GM12878 (cell line): ENCODE measurements at regions not wholly inside any gene's neighbourhood (a gene's known extent, or its start where the extent isn't known, plus 50 kb on each side); places are given as distances from the start of the nearest gene placed in this dataset.

Experiments
- ATAC-seq: fragments of 200-7000 bp; cut with Tn5 transposase; 3 replicates; pipeline ENCODE4 v1.9.1; 2020; ENCODE audit warnings: mild to moderate bottlenecking, moderate library complexity
- BruUV-seq: library from RNA; stranded (reverse); fragments of 400-500 nt; replicated peaks from 2 replicates; lab custom pipeline; 2021; lab: Mats Ljungman, UMichigan
- CTCF ChIA-PET: fragments of 300-600 bp; sonication (Branson Sonifier 250); formaldehyde crosslinking; extraction: SDS; loops from one replicate; lab custom pipeline; 2021; ENCODE audit warnings: inconsistent platforms; lab: Yijun Ruan, JAX
- POLR2A ChIA-PET: fragments of 350-600 bp; formaldehyde crosslinking; extraction: SDS; loops from one replicate; lab custom pipeline; 2021; ENCODE audit warnings: inconsistent platforms; lab: Charles Lee
- RAD21 ChIA-PET: fragments of 300-600 bp; sonication (Branson Sonifier 250); formaldehyde crosslinking; loops from one replicate; lab custom pipeline; 2023; ENCODE audit warnings: antibody characterized with exemption; ENCODE audit not compliant: unreplicated experiment; lab: Charles Lee
- SMC1A ChIA-PET: fragments of 300-600 bp; sonication (Branson Sonifier 250); formaldehyde crosslinking; loops from one replicate; lab custom pipeline; 2023; ENCODE audit not compliant: unreplicated experiment, uncharacterized antibody; lab: Charles Lee
- DNase-seq: peaks from one replicate; pipeline ENCODE4 v3.0.0-alpha.2; 2011; ENCODE audit warnings: low read depth, low spot score
- FAIRE-seq: peaks from 3 replicates; lab custom pipeline; 2011; peaks lifted over from hg19 to GRCh38; lab: Jason Lieb, UNC
- H2AFZ ChIP-seq: 2 replicates; pipeline ENCODE4 v1.6.0; 2011; ENCODE audit warnings: low read depth, low read length, control low read depth; ENCODE audit not compliant: control insufficient read depth
- H3K27ac ChIP-seq: 2 replicates; pipeline ENCODE4 v1.5.1; 2011; ENCODE audit warnings: control low read depth; ENCODE audit not compliant: control insufficient read depth, insufficient read depth
- H3K27me3 ChIP-seq, 2 experiments: replicated peaks in 1 of 2; 2 replicates each; pipeline versions ENCODE4 v1.6.0 to v1.6.1; 2011; ENCODE audit warnings: low read length in 1 of 2; ENCODE audit not compliant: control insufficient read depth in 2 of 2, insufficient read depth in 2 of 2
- H3K36me3 ChIP-seq, 2 experiments: 2 replicates each; pipeline ENCODE4 v1.5.1; 2011; ENCODE audit warnings: low read length in 1 of 2; ENCODE audit not compliant: control insufficient read depth in 2 of 2, insufficient read depth in 2 of 2
- H3K4me1 ChIP-seq: 2 replicates; pipeline ENCODE4 v1.6.1; 2011; ENCODE audit warnings: mild to moderate bottlenecking, low read length, moderate library complexity, mixed read lengths; ENCODE audit not compliant: control insufficient read depth, insufficient read depth
- H3K4me2 ChIP-seq: 2 replicates; pipeline ENCODE4 v1.6.0; 2011; ENCODE audit warnings: control low read depth; ENCODE audit not compliant: control insufficient read depth, insufficient read depth
- H3K4me3 ChIP-seq: fragments of 200-600 bp; sonication (generic); 2 replicates; pipeline ENCODE4 v1.5.1; 2016
- H3K79me2 ChIP-seq: 2 replicates; pipeline ENCODE4 v1.6.0; 2011; ENCODE audit warnings: low read length; ENCODE audit not compliant: control insufficient read depth, insufficient read depth
- H3K9ac ChIP-seq: 2 replicates; pipeline ENCODE4 v1.8.0; 2011; ENCODE audit warnings: low read length, control low read depth, mixed read lengths; ENCODE audit not compliant: control insufficient read depth, insufficient read depth
- H3K9me3 ChIP-seq: replicated peaks from 3 replicates; pipeline ENCODE4 v1.5.1; 2011; ENCODE audit warnings: mild to moderate bottlenecking, low read length; ENCODE audit not compliant: control insufficient read depth, insufficient read depth
- H4K20me1 ChIP-seq: 2 replicates; pipeline ENCODE4 v1.6.0; 2011; ENCODE audit not compliant: control insufficient read depth, insufficient read depth
- CBX5 ChIP-seq: sonication (generic); IDR thresholded peaks from 2 replicates; pipeline ENCODE4 v1.6.1; 2016; ENCODE audit warnings: low read depth, moderate library complexity, mild to moderate bottlenecking, inconsistent platforms
- MEF2B ChIP-seq: fragments of 450-650 bp; IDR thresholded peaks from 2 replicates; pipeline ENCODE4 v1.6.1; 2018; ENCODE audit warnings: mild to moderate bottlenecking, moderate library complexity; ENCODE audit not compliant: partially characterized antibody, poor library complexity, severe bottlenecking
- MXI1 ChIP-seq: fragments of 150-350 bp; IDR thresholded peaks from 2 replicates; pipeline ENCODE4 v1.6.1; 2011; ENCODE audit warnings: low read depth, mild to moderate bottlenecking, inconsistent platforms, low read length, improper control_type of control experiment
- SMAD1 ChIP-seq: fragments of 450-650 bp; IDR thresholded peaks from 2 replicates; pipeline ENCODE4 v1.6.1; 2018; ENCODE audit warnings: mild to moderate bottlenecking, low read depth; ENCODE audit not compliant: partially characterized antibody
- SP1 ChIP-seq: IDR thresholded peaks from one replicate; pipeline ENCODE4 v1.6.1; 2011; ENCODE audit warnings: low read depth, low read length
- YBX1 ChIP-seq: fragments of 450-650 bp; IDR thresholded peaks from 2 replicates; pipeline ENCODE4 v1.6.1; 2016; ENCODE audit warnings: antibody characterized with exemption
- ZNF217 ChIP-seq: fragments of 450-650 bp; IDR thresholded peaks from 2 replicates; pipeline ENCODE4 v1.6.1; 2017; ENCODE audit warnings: antibody characterized with exemption, mild to moderate bottlenecking
- ZNF274 ChIP-seq: IDR thresholded peaks from one replicate; pipeline ENCODE4 v1.8.0; 2011; ENCODE audit not compliant: insufficient read length, insufficient read depth
- WGBS: methylation state at CpG from one replicate; pipeline ENCODE4 v1.1.6; 2016; ENCODE audit warnings: low lambda C conversion rate; ENCODE audit not compliant: insufficient replicate concordance, insufficient coverage; ENCODE audit errors: missing lambda C conversion rate; 5-methylcytosine and 5-hydroxymethylcytosine counted together
- in situ Hi-C: fragments of 300-500 bp; cut with MboI; formaldehyde crosslinking; loops from 9 replicates; pipeline ENCODE4 v1.14.3; 2018; ENCODE audit warnings: mixed read lengths
- intact Hi-C: fragments of 100-400 bp; cut with micrococcal nuclease; formaldehyde crosslinking; loops from one replicate; pipeline ENCODE4 v1.14.2; 2022; ENCODE audit not compliant: unreplicated experiment
- TF ChIP-seq, protein P1 (sequence below): IDR thresholded peaks from 2 replicates; pipeline ENCODE4 v1.6.1; 2012; ENCODE audit warnings: improper control_type of control experiment, low read depth, low read length; ENCODE audit not compliant: insufficient replicate concordance
- TF ChIP-seq, protein P2 (sequence below): IDR thresholded peaks from 2 replicates; pipeline ENCODE4 v1.6.1; 2012; ENCODE audit warnings: low read depth, low read length, improper control_type of control experiment
- TF ChIP-seq, protein P3 (sequence below): fragments of 450-650 bp; IDR thresholded peaks from 2 replicates; pipeline ENCODE4 v1.6.1; 2017; ENCODE audit warnings: borderline replicate concordance
- TF ChIP-seq, protein P4 (sequence below): fragments of 450-650 bp; IDR thresholded peaks from 2 replicates; pipeline ENCODE4 v1.6.1; 2016; ENCODE audit warnings: mild to moderate bottlenecking

DNA sequence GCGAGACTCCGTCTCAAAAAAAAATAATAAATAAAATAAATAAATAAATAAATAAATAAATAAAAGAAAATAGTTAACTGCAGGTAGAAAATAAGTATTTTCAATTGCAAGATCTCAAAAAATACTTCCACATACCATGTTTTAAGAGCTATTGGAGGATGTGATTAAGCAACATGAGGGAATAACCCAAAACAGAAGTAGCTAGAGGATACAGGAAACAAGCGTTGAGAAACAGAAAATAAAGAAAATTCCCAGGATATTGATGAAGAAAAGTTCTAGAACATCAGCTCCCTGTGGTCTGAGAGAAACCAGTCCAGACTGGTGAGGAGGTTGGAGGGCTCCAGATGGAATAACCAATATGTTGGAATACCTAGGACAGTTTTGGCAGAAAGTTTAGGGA, 57.3 kb upstream of the RND3 start (continued):
- TF ChIP-seq, protein P1, sequence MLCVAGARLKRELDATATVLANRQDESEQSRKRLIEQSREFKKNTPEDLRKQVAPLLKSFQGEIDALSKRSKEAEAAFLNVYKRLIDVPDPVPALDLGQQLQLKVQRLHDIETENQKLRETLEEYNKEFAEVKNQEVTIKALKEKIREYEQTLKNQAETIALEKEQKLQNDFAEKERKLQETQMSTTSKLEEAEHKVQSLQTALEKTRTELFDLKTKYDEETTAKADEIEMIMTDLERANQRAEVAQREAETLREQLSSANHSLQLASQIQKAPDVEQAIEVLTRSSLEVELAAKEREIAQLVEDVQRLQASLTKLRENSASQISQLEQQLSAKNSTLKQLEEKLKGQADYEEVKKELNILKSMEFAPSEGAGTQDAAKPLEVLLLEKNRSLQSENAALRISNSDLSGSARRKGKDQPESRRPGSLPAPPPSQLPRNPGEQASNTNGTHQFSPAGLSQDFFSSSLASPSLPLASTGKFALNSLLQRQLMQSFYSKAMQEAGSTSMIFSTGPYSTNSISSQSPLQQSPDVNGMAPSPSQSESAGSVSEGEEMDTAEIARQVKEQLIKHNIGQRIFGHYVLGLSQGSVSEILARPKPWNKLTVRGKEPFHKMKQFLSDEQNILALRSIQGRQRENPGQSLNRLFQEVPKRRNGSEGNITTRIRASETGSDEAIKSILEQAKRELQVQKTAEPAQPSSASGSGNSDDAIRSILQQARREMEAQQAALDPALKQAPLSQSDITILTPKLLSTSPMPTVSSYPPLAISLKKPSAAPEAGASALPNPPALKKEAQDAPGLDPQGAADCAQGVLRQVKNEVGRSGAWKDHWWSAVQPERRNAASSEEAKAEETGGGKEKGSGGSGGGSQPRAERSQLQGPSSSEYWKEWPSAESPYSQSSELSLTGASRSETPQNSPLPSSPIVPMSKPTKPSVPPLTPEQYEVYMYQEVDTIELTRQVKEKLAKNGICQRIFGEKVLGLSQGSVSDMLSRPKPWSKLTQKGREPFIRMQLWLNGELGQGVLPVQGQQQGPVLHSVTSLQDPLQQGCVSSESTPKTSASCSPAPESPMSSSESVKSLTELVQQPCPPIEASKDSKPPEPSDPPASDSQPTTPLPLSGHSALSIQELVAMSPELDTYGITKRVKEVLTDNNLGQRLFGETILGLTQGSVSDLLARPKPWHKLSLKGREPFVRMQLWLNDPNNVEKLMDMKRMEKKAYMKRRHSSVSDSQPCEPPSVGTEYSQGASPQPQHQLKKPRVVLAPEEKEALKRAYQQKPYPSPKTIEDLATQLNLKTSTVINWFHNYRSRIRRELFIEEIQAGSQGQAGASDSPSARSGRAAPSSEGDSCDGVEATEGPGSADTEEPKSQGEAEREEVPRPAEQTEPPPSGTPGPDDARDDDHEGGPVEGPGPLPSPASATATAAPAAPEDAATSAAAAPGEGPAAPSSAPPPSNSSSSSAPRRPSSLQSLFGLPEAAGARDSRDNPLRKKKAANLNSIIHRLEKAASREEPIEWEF = no peak

DNA sequence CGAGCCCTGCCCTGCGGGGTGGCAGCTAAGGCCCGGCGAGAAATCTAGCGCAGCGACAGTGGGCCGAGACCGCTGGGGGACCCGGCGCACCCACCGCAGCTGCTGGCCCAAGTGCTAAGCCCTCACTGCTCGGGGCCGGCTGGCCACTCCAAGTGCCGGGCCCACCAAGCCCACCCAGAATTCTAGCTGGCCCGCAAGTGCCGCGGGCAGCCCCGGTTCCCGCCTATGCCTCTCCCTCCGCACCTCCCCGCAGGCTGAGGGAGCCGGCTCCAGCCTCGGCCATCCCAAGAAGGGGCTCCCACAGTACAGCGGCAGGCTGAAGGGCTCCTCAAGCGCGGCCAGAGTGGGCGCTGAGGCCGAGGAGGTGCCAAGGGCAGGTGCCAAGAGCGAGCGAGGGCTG, 55.2 kb upstream of the RND3 start:
- no peaks in the 10 kb centered on the region for H3K9me3 ChIP-seq
- FAIRE-seq (no peak), DNase-seq (no peak), ATAC-seq (no peak)
- in situ Hi-C loops = no loop called here
- no TSS peak for BruUV-seq
- H2AFZ ChIP-seq = no peak overlapping the region
- no peaks in the 10 kb centered on the region for H4K20me1 ChIP-seq
- no peak overlapping the region for H3K4me2 ChIP-seq
- no peak overlapping the region for H3K27ac ChIP-seq
- intact Hi-C loops = no loop called here
- CTCF ChIA-PET = no interaction called here
- no peak overlapping the region for H3K4me3 ChIP-seq
- H3K9ac ChIP-seq = no peak overlapping the region
- RAD21 ChIA-PET = no interaction called here
- H3K79me2 ChIP-seq = no peaks in the 10 kb centered on the region
- H3K4me1 ChIP-seq = no peaks in the 10 kb centered on the region
- TF ChIP-seq, protein P2, sequence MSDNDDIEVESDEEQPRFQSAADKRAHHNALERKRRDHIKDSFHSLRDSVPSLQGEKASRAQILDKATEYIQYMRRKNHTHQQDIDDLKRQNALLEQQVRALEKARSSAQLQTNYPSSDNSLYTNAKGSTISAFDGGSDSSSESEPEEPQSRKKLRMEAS = no peak
- no peak for TF ChIP-seq MEF2B
- TF ChIP-seq CBX5 = no peak
- no peak for TF ChIP-seq YBX1
- TF ChIP-seq ZNF217 = no peak
- TF ChIP-seq, protein P3, sequence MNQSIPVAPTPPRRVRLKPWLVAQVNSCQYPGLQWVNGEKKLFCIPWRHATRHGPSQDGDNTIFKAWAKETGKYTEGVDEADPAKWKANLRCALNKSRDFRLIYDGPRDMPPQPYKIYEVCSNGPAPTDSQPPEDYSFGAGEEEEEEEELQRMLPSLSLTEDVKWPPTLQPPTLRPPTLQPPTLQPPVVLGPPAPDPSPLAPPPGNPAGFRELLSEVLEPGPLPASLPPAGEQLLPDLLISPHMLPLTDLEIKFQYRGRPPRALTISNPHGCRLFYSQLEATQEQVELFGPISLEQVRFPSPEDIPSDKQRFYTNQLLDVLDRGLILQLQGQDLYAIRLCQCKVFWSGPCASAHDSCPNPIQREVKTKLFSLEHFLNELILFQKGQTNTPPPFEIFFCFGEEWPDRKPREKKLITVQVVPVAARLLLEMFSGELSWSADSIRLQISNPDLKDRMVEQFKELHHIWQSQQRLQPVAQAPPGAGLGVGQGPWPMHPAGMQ = no peak
- TF ChIP-seq MXI1 = no peak
- TF ChIP-seq SP1 = no peak
- TF ChIP-seq SMAD1 = no peak
- TF ChIP-seq, protein P4, sequence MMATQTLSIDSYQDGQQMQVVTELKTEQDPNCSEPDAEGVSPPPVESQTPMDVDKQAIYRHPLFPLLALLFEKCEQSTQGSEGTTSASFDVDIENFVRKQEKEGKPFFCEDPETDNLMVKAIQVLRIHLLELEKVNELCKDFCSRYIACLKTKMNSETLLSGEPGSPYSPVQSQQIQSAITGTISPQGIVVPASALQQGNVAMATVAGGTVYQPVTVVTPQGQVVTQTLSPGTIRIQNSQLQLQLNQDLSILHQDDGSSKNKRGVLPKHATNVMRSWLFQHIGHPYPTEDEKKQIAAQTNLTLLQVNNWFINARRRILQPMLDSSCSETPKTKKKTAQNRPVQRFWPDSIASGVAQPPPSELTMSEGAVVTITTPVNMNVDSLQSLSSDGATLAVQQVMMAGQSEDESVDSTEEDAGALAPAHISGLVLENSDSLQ = no peak
- TF ChIP-seq ZNF274 = no peak
- SMC1A ChIA-PET = no interaction called here
- H3K27me3 ChIP-seq = no peaks in the 10 kb centered on the region
- 88% methylated on average over 22 of the region's 30 CpGs for WGBS
- POLR2A ChIA-PET = no interaction called here
- H3K36me3 ChIP-seq = no peaks in the 10 kb centered on the region
